Fibroblast of skin of abdomen (primary cell): ENCODE measurements at regions not wholly inside any gene's neighbourhood (a gene's known extent, or its start where the extent isn't known, plus 50 kb on each side); places are given as distances from the start of the nearest gene placed in this dataset.
A peak's percentile ranks its signal among the peaks of the same experiment; 100 is the strongest.
"Not testable (repeated sequence)": the region's sequence is repeated elsewhere in the genome, so short reads cannot be mapped to it uniquely, and the experiment has no call there.

Experiments
- DNase-seq: peaks from one replicate; pipeline ENCODE4 v3.0.0-alpha.2; 2013

GRCh38 chr3:163538387-163538786 lies 1539.9 kb downstream of the SI start:
- DNase-seq = no peak

- no peak for DNase-seq
Observed at GRCh38 chr3:163533381-163533780, 1544.9 kb downstream of the SI start.

GRCh38 chr3:163523375-163523774 lies 1554.9 kb downstream of the SI start:
- DNase-seq = no peak

GRCh38 chr3:163521261-163521660 lies 1557.0 kb downstream of the SI start:
- no peak for DNase-seq

GRCh38 chr3:163518065-163518464 lies 1560.2 kb downstream of the SI start:
- DNase-seq = no peak

GRCh38 chr3:163513149-163513657 lies 1565.1 kb downstream of the SI start:
- DNase-seq = no peak

GRCh38 chr3:163508206-163508605 lies 1570.1 kb downstream of the SI start:
- DNase-seq = no peak

- DNase-seq = no peak
Observed at GRCh38 chr3:163504974-163505373, 1573.3 kb downstream of the SI start.

GRCh38 chr3:163499736-163500219 lies 1578.5 kb downstream of the SI start:
- DNase-seq = not testable (repeated sequence)

GRCh38 chr3:163498842-163499735 lies 1579.2 kb downstream of the SI start:
- not testable (repeated sequence) for DNase-seq

- DNase-seq = no peak
Observed at GRCh38 chr3:163491714-163492113, 1586.6 kb downstream of the SI start.

GRCh38 chr3:163490119-163490518 lies 1588.2 kb downstream of the SI start:
- DNase-seq = peak; percentile 4

GRCh38 chr3:163482695-163483094 lies 1595.6 kb downstream of the SI start:
- no peak for DNase-seq

GRCh38 chr3:163481738-163482137 lies 1596.6 kb downstream of the SI start:
- no peak for DNase-seq

GRCh38 chr3:163476179-163476578 lies 1602.1 kb downstream of the SI start:
- no peak for DNase-seq

- DNase-seq = no peak
Observed at GRCh38 chr3:163474766-163475165, 1603.5 kb downstream of the SI start.

GRCh38 chr3:163468531-163469335 lies 1609.6 kb downstream of the SI start:
- DNase-seq = no peak

GRCh38 chr3:163462446-163462845 lies 1615.8 kb downstream of the SI start:
- no peak for DNase-seq

- no peak for DNase-seq
Observed at GRCh38 chr3:163450698-163451097, 1627.6 kb downstream of the SI start.

GRCh38 chr3:163438760-163439159 lies 1639.5 kb downstream of the SI start:
- DNase-seq = no peak

GRCh38 chr3:163422671-163423070 lies 1655.6 kb downstream of the SI start:
- DNase-seq = no peak

GRCh38 chr3:163391407-163392181 lies 1686.7 kb downstream of the SI start:
- DNase-seq = no peak
